ENCODE measurements at regions not wholly inside any gene's neighbourhood (a gene's known extent, or its start where the extent isn't known, plus 50 kb on each side); places are given as distances from the start of the nearest gene placed in this dataset.

DNA sequence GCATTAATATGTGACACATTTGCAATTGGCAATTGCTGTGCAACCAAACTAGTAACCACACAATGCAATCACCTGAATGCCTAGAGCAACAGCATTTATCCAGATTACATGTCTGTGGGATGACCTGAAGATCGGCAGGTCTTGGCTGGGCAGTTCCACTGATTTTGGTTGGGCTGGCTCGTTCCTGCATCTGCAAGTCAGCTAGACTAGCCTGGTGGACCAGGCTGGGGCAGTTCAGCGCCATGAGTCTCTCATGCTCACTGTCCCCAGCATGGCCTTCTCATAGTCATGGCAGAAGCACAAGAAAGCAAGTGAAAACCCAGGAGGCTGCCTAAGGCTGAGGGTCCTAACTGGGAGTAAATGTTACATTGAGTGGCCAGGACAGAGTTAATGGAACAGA, 229.1 kb upstream of the TSHZ3 start:
- TF ChIP-seq YY1 (IDR thresholded peaks at IDR 0.05; ENCODE audit: low read depth): no peak
- no peak for TF ChIP-seq CTCF (IDR thresholded peaks at IDR 0.05)
- no peak for TF ChIP-seq EZH2phosphoT487 (IDR thresholded peaks at IDR 0.05; ENCODE audit: borderline replicate concordance, low read depth)
- no peak for TF ChIP-seq FOXJ3 (CRISPR knock-in tag; IDR thresholded peaks at IDR 0.05)
- no peak for TF ChIP-seq REST (IDR thresholded peaks at IDR 0.05; ENCODE audit: low read depth, low read length)
- TF ChIP-seq SIN3A (IDR thresholded peaks at IDR 0.05; ENCODE audit: borderline replicate concordance, low read depth, low read length): no peak
- TF ChIP-seq EP300 (IDR thresholded peaks at IDR 0.05; ENCODE audit: borderline replicate concordance in 1 of 2, low read depth in 1 of 2, low read length in 1 of 2): no peak
- TF ChIP-seq NRF1 (IDR thresholded peaks at IDR 0.05; ENCODE audit: low read depth, low read length): no peak
- TF ChIP-seq, protein P1, sequence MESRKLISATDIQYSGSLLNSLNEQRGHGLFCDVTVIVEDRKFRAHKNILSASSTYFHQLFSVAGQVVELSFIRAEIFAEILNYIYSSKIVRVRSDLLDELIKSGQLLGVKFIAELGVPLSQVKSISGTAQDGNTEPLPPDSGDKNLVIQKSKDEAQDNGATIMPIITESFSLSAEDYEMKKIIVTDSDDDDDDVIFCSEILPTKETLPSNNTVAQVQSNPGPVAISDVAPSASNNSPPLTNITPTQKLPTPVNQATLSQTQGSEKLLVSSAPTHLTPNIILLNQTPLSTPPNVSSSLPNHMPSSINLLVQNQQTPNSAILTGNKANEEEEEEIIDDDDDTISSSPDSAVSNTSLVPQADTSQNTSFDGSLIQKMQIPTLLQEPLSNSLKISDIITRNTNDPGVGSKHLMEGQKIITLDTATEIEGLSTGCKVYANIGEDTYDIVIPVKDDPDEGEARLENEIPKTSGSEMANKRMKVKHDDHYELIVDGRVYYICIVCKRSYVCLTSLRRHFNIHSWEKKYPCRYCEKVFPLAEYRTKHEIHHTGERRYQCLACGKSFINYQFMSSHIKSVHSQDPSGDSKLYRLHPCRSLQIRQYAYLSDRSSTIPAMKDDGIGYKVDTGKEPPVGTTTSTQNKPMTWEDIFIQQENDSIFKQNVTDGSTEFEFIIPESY (IDR thresholded peaks at IDR 0.05; ENCODE audit: borderline replicate concordance, low read depth): no peak
- TF ChIP-seq RFX5 (IDR thresholded peaks at IDR 0.05; ENCODE audit: low read length): no peak
- no peak for TF ChIP-seq MEF2A (IDR thresholded peaks at IDR 0.05; ENCODE audit: borderline replicate concordance, low read depth)
- no peak for TF ChIP-seq SMC3 (IDR thresholded peaks at IDR 0.05; ENCODE audit: low read depth, low read length)
- TF ChIP-seq RAD21 (IDR thresholded peaks at IDR 0.05; ENCODE audit: low read length): no peak
- TF ChIP-seq, protein P2, sequence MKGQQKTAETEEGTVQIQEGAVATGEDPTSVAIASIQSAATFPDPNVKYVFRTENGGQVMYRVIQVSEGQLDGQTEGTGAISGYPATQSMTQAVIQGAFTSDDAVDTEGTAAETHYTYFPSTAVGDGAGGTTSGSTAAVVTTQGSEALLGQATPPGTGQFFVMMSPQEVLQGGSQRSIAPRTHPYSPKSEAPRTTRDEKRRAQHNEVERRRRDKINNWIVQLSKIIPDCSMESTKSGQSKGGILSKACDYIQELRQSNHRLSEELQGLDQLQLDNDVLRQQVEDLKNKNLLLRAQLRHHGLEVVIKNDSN (IDR thresholded peaks at IDR 0.05; ENCODE audit: borderline replicate concordance, low read depth): no peak

Data from SK-N-SH (cell line).